HepG2 (cell line): ENCODE measurements at regions not wholly inside any gene's neighbourhood (a gene's known extent, or its start where the extent isn't known, plus 50 kb on each side); places are given as distances from the start of the nearest gene placed in this dataset.

Source experiments
- ATAC-seq: fragments of 200-7000 bp; cut with Tn5 transposase; 3 replicates; pipeline ENCODE4 v1.9.1; 2020; ENCODE audit warnings: mild to moderate bottlenecking, moderate library complexity
- BruUV-seq: library from RNA; stranded (reverse); fragments of 400-500 nt; replicated peaks from 2 replicates; lab custom pipeline; 2021; lab: Mats Ljungman, UMichigan
- CTCF ChIA-PET: fragments of 300-600 bp; formaldehyde crosslinking; extraction: SDS; loops from one replicate; lab custom pipeline; 2021; ENCODE audit warnings: low total read pairs, inconsistent platforms, low intra/inter-chr PET ratio; lab: Yijun Ruan, JAX
- POLR2A ChIA-PET: fragments of 350-600 bp; sonication (Branson Sonifier 250); formaldehyde crosslinking; loops from one replicate; lab custom pipeline; 2020; ENCODE audit warnings: antibody characterized with exemption, inconsistent platforms; lab: Yijun Ruan, JAX
- DNase-seq: peaks from one replicate; pipeline ENCODE4 v3.0.0-alpha.2; 2015; ENCODE audit warnings: low spot score
- FAIRE-seq: peaks from 3 replicates; lab custom pipeline; 2011; peaks lifted over from hg19 to GRCh38; lab: Jason Lieb, UNC
- H2AFZ ChIP-seq: one replicate; pipeline ENCODE4 v1.6.1; 2011; ENCODE audit warnings: low read length, inconsistent platforms
- H3K27ac ChIP-seq: fragments of 300-600 bp; 3 replicates; pipeline ENCODE4 v1.8.0; 2011; ENCODE audit warnings: mixed run types, mild to moderate bottlenecking, mixed read lengths, low read length, inconsistent platforms; ENCODE audit not compliant: insufficient read depth; ENCODE audit errors: extremely low read length
- H3K27me3 ChIP-seq, 2 experiments: fragments of 200-600 bp in 1 of 2; 2 replicates in 1 of 2; 3 replicates in 1 of 2; pipeline versions ENCODE4 v1.6.0 to v1.8.0; 2011; ENCODE audit warnings: low read length in 2 of 2, mild to moderate bottlenecking in 2 of 2, moderate library complexity in 2 of 2, inconsistent platforms in 1 of 2; ENCODE audit not compliant: insufficient read depth in 2 of 2, control insufficient read depth in 1 of 2
- H3K36me3 ChIP-seq, 2 experiments: fragments of 200-600 bp in 1 of 2; replicated peaks in 1 of 2; 2 replicates in 1 of 2; 3 replicates in 1 of 2; pipeline versions ENCODE4 v1.5.1 to v1.8.0; 2011; ENCODE audit warnings: low read length in 2 of 2, inconsistent platforms in 1 of 2; ENCODE audit not compliant: insufficient read depth in 2 of 2, control insufficient read depth in 1 of 2
- H3K4me1 ChIP-seq: 2 replicates; pipeline ENCODE4 v1.5.1; 2012; ENCODE audit warnings: low read length, inconsistent platforms; ENCODE audit not compliant: insufficient read depth
- H3K4me2 ChIP-seq: 2 replicates; pipeline ENCODE4 v1.6.0; 2011; ENCODE audit warnings: low read depth, low read length, inconsistent platforms
- H3K4me3 ChIP-seq, 3 experiments: fragments of 200-600 bp in 1 of 3; sonication (generic), shearing (Covaris generic) in 1 of 3; replicated peaks in 1 of 3; 2 replicates each; pipeline ENCODE4 v1.5.1; 2011 to 2016; ENCODE audit warnings: low read length in 3 of 3, inconsistent platforms in 2 of 3, low read depth in 2 of 3, mild to moderate bottlenecking in 2 of 3, control low read depth in 1 of 3, mixed read lengths in 1 of 3; ENCODE audit not compliant: insufficient read depth in 1 of 3
- H3K79me2 ChIP-seq: one replicate; pipeline ENCODE4 v1.6.1; 2011; ENCODE audit warnings: low read length, inconsistent platforms; ENCODE audit not compliant: insufficient read depth
- H3K9ac ChIP-seq: 2 replicates; pipeline ENCODE4 v1.6.0; 2011; ENCODE audit warnings: mild to moderate bottlenecking, low read depth, low read length, inconsistent platforms; ENCODE audit not compliant: insufficient read depth
- H3K9me3 ChIP-seq: 2 replicates; pipeline ENCODE4 v1.5.1; 2012; ENCODE audit warnings: mild to moderate bottlenecking, low read length
- H4K20me1 ChIP-seq: 2 replicates; pipeline ENCODE4 v1.6.0; 2011; ENCODE audit warnings: inconsistent platforms, mild to moderate bottlenecking, low read length, moderate library complexity; ENCODE audit not compliant: insufficient read depth
- AGO2 ChIP-seq: fragments of 200-400 bp; formaldehyde crosslinking; optimal IDR thresholded peaks from 2 replicates; pipeline ENCODE3; 2017; ENCODE audit warnings: mild to moderate bottlenecking, low read depth, low read length, moderate library complexity
- ATM ChIP-seq: fragments of 450-650 bp; IDR thresholded peaks from 2 replicates; pipeline ENCODE4 v1.7.1; 2017; ENCODE audit warnings: mild to moderate bottlenecking, borderline replicate concordance
- KLF16 ChIP-seq, 2 experiments: sonication (generic) in 1 of 2; formaldehyde crosslinking in 1 of 2; IDR thresholded peaks; 2 replicates each; pipeline versions ENCODE4 v1.6.1 to v1.8.0; 2016 to 2023; ENCODE audit warnings: missing genetic modification reagents in 2 of 2, missing compliant biosample characterization in 1 of 2
- TFAP4 ChIP-seq: sonication (generic); IDR thresholded peaks from 2 replicates; pipeline ENCODE4 v1.6.1; 2016; ENCODE audit warnings: low read depth, borderline replicate concordance
- ZNF776 ChIP-seq: sonication (generic); formaldehyde crosslinking; IDR thresholded peaks from 2 replicates; pipeline ENCODE4 v1.4.0; 2020; ENCODE audit warnings: mild to moderate bottlenecking, missing genetic modification reagents
- WGBS: methylation state at CpG from one replicate; pipeline ENCODE4 v1.1.6; 2017; ENCODE audit warnings: low lambda C conversion rate; 5-methylcytosine and 5-hydroxymethylcytosine counted together
- in situ Hi-C: cut with HindIII; loops from 2 replicates; pipeline ENCODE4 v1.10.0; 2017; ENCODE audit warnings: low pct_unique_long_range_greater_than_20kb; ENCODE audit not compliant: extremely low pct_ligation_motif_present
- intact Hi-C: fragments of 100-400 bp; cut with micrococcal nuclease; formaldehyde crosslinking; loops from one replicate; pipeline ENCODE4 v1.10.0; 2022; ENCODE audit not compliant: unreplicated experiment
- TF ChIP-seq, protein P1 (sequence below): sonication (generic); formaldehyde crosslinking; IDR thresholded peaks from 2 replicates; pipeline ENCODE4 v1.9.0; 2021; ENCODE audit warnings: missing genetic modification reagents, mild to moderate bottlenecking, borderline replicate concordance
- TF ChIP-seq, protein P2 (sequence below): sonication (generic); formaldehyde crosslinking; IDR thresholded peaks from 2 replicates; pipeline ENCODE4 v1.4.0; 2020; ENCODE audit warnings: mild to moderate bottlenecking, missing genetic modification reagents
- TF ChIP-seq, protein P3 (sequence below): IDR thresholded peaks from 2 replicates; pipeline ENCODE4 v1.6.1; 2016; ENCODE audit warnings: mild to moderate bottlenecking
- TF ChIP-seq, protein P4 (sequence below): IDR thresholded peaks from 2 replicates; pipeline ENCODE4 v1.6.1; 2016; ENCODE audit warnings: mild to moderate bottlenecking, missing biosample characterization, missing genetic modification reagents

GRCh38 chr3:94482686-94483085 lies 419.8 kb downstream of the NSUN3 start:
- ATAC-seq, result no peak
- no peak for DNase-seq
- FAIRE-seq, result no peak
- TF ChIP-seq TFAP4 (no peak), ATM (no peak), AGO2 (no peak), ZNF776 (CRISPR knock-in tag) (no peak), KLF16 (CRISPR knock-in tag; IDR thresholded peaks at IDR 0.05) (no peak)
- TF ChIP-seq, protein P1, sequence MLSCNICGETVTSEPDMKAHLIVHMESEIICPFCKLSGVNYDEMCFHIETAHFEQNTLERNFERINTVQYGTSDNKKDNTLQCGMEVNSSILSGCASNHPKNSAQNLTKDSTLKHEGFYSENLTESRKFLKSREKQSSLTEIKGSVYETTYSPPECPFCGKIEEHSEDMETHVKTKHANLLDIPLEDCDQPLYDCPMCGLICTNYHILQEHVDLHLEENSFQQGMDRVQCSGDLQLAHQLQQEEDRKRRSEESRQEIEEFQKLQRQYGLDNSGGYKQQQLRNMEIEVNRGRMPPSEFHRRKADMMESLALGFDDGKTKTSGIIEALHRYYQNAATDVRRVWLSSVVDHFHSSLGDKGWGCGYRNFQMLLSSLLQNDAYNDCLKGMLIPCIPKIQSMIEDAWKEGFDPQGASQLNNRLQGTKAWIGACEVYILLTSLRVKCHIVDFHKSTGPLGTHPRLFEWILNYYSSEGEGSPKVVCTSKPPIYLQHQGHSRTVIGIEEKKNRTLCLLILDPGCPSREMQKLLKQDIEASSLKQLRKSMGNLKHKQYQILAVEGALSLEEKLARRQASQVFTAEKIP (CRISPR knock-in tag), result no peak
- TF ChIP-seq, protein P2, sequence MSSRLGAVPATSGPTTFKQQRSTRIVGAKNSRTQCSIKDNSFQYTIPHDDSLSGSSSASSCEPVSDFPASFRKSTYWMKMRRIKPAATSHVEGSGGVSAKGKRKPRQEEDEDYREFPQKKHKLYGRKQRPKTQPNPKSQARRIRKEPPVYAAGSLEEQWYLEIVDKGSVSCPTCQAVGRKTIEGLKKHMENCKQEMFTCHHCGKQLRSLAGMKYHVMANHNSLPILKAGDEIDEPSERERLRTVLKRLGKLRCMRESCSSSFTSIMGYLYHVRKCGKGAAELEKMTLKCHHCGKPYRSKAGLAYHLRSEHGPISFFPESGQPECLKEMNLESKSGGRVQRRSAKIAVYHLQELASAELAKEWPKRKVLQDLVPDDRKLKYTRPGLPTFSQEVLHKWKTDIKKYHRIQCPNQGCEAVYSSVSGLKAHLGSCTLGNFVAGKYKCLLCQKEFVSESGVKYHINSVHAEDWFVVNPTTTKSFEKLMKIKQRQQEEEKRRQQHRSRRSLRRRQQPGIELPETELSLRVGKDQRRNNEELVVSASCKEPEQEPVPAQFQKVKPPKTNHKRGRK (CRISPR knock-in tag), result no peak
- TF ChIP-seq, protein P3, sequence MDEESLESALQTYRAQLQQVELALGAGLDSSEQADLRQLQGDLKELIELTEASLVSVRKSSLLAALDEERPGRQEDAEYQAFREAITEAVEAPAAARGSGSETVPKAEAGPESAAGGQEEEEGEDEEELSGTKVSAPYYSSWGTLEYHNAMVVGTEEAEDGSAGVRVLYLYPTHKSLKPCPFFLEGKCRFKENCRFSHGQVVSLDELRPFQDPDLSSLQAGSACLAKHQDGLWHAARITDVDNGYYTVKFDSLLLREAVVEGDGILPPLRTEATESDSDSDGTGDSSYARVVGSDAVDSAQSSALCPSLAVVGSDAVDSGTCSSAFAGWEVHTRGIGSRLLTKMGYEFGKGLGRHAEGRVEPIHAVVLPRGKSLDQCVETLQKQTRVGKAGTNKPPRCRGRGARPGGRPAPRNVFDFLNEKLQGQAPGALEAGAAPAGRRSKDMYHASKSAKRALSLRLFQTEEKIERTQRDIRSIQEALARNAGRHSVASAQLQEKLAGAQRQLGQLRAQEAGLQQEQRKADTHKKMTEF (CRISPR knock-in tag), result no peak
- TF ChIP-seq, protein P4, sequence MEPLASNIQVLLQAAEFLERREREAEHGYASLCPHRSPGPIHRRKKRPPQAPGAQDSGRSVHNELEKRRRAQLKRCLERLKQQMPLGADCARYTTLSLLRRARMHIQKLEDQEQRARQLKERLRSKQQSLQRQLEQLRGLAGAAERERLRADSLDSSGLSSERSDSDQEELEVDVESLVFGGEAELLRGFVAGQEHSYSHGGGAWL, result no peak
- Histone ChIP-seq H3K27me3 (no peaks in the 10 kb centered on the region), H3K9me3 (no peaks in the 10 kb centered on the region), H3K9ac (no peak overlapping the region), H3K4me1 (no peaks in the 10 kb centered on the region), H4K20me1 (no peaks in the 10 kb centered on the region), H3K27ac (no peak overlapping the region), H3K4me2 (no peak overlapping the region), H3K36me3 (no peaks in the 10 kb centered on the region), H3K4me3 (no peak overlapping the region), H3K79me2 (no peaks in the 10 kb centered on the region), H2AFZ (no peak overlapping the region)
- POLR2A ChIA-PET, result no interaction called here
- in situ Hi-C loops (no loop called here), intact Hi-C loops (no loop called here)
- 33% methylated on average over 3 of the region's 3 CpGs for WGBS
- CTCF ChIA-PET, result no interaction called here
- BruUV-seq, result no TSS peak
